SU-DHL-6 (cell line): ENCODE measurements at regions not wholly inside any gene's neighbourhood (a gene's known extent, or its start where the extent isn't known, plus 50 kb on each side); places are given as distances from the start of the nearest gene placed in this dataset.

Source experiments
- H2AFZ ChIP-seq: fragments of 200-600 bp; sonication (generic); 2 replicates; pipeline ENCODE4 v1.6.1; 2014; ENCODE audit warnings: low read depth, mild to moderate bottlenecking, moderate library complexity, mixed read lengths, antibody characterized with exemption, low read length; ENCODE audit not compliant: severe bottlenecking
- H3F3A ChIP-seq: fragments of 200-600 bp; shearing (Covaris generic); 2 replicates; pipeline ENCODE4 v1.6.0; 2016; ENCODE audit warnings: antibody characterized with exemption, mild to moderate bottlenecking; ENCODE audit not compliant: insufficient read depth
- H3K27ac ChIP-seq: fragments of 200-600 bp; sonication (generic); 2 replicates; pipeline ENCODE4 v1.5.1; 2016; ENCODE audit warnings: low read depth, mild to moderate bottlenecking, low read length, moderate library complexity, mixed read lengths
- H3K27me3 ChIP-seq: fragments of 200-600 bp; sonication (generic), shearing (Covaris generic); 2 replicates; pipeline ENCODE4 v1.6.0; 2014; ENCODE audit warnings: mild to moderate bottlenecking, low read length
- H3K36me3 ChIP-seq: fragments of 200-600 bp; sonication (generic); 2 replicates; pipeline ENCODE4 v1.6.1; 2014; ENCODE audit warnings: mild to moderate bottlenecking, low read length, mixed read lengths
- H3K4me2 ChIP-seq: fragments of 300-600, 200-600 bp; shearing (Covaris generic), sonication (generic); 2 replicates; pipeline ENCODE4 v1.6.0; 2014; ENCODE audit warnings: low read length, low read depth, mild to moderate bottlenecking; ENCODE audit not compliant: poor library complexity, severe bottlenecking
- H3K4me3 ChIP-seq: fragments of 200-600 bp; sonication (generic); 2 replicates; pipeline ENCODE4 v1.5.1; 2014; ENCODE audit warnings: antibody characterized with exemption, low read length, mild to moderate bottlenecking, mixed read lengths; ENCODE audit not compliant: insufficient read depth, poor library complexity, severe bottlenecking
- H3K79me2 ChIP-seq: fragments of 200-600 bp; sonication (generic); 2 replicates; pipeline ENCODE4 v1.6.1; 2014; ENCODE audit warnings: mild to moderate bottlenecking, low read length, moderate library complexity; ENCODE audit not compliant: insufficient read depth
- H3K9ac ChIP-seq: fragments of 200-600 bp; sonication (generic); 2 replicates; pipeline ENCODE4 v1.7.0; 2014; ENCODE audit warnings: mild to moderate bottlenecking, low read length
- H3K9me2 ChIP-seq: fragments of 200-600 bp; sonication (generic); replicated peaks from 2 replicates; pipeline ENCODE4 v1.6.1; 2014; ENCODE audit warnings: low read length; ENCODE audit not compliant: insufficient read depth
- H3K9me3 ChIP-seq: fragments of 200-600 bp; sonication (generic); 2 replicates; pipeline ENCODE4 v1.6.1; 2014; ENCODE audit warnings: low read length, mixed read lengths; ENCODE audit not compliant: insufficient read depth
- H4K20me1 ChIP-seq: fragments of 200-600 bp; sonication (generic); 2 replicates; pipeline ENCODE4 v1.6.1; 2014; ENCODE audit warnings: low read depth, mild to moderate bottlenecking, antibody characterized with exemption, low read length, moderate library complexity, mixed read lengths
- CTCF ChIP-seq: fragments of 200-600 bp; sonication (generic); IDR thresholded peaks from one replicate; pipeline ENCODE4 v1.5.1; 2017; ENCODE audit warnings: antibody characterized with exemption, mild to moderate bottlenecking, low read length, moderate library complexity; ENCODE audit not compliant: insufficient read depth, poor library complexity, severe bottlenecking
- EZH2phosphoT487 ChIP-seq: fragments of 200-600 bp; sonication (generic), shearing (Covaris generic); conservative IDR thresholded peaks from 2 replicates; pipeline ENCODE4 v1.6.1; 2018; ENCODE audit warnings: mild to moderate bottlenecking, antibody characterized with exemption, low read length, moderate library complexity, mixed read lengths

- no peak overlapping the region for H3K4me2 ChIP-seq
- no peaks in the 10 kb centered on the region for H3K27me3 ChIP-seq
- no peaks in the 10 kb centered on the region for H4K20me1 ChIP-seq
- no peak for TF ChIP-seq CTCF
- no peak for TF ChIP-seq EZH2phosphoT487
- H3K79me2 ChIP-seq, result no peaks in the 10 kb centered on the region
- no peaks in the 10 kb centered on the region for H3K36me3 ChIP-seq
- no peak overlapping the region for H3K27ac ChIP-seq
- no peak overlapping the region for H3K4me3 ChIP-seq
- no peaks in the 10 kb centered on the region for H3F3A ChIP-seq
- no peak overlapping the region for H3K9ac ChIP-seq
- H3K9me3 ChIP-seq, result no peaks in the 10 kb centered on the region
- no peak overlapping the region for H2AFZ ChIP-seq
- no peaks in the 10 kb centered on the region for H3K9me2 ChIP-seq
Measured at GRCh38 chr2:215691346-215691745, 255.5 kb upstream of the FN1 start.

GRCh38 chr2:215687149-215688031 lies 251.5 kb upstream of the FN1 start:
- H3F3A ChIP-seq, result no peaks in the 10 kb centered on the region
- H4K20me1 ChIP-seq, result no peaks in the 10 kb centered on the region
- H3K4me3 ChIP-seq, result no peak overlapping the region
- no peaks in the 10 kb centered on the region for H3K9me3 ChIP-seq
- H3K36me3 ChIP-seq, result no peaks in the 10 kb centered on the region
- H3K9me2 ChIP-seq, result no peaks in the 10 kb centered on the region
- H3K9ac ChIP-seq, result no peak overlapping the region
- H2AFZ ChIP-seq, result no peak overlapping the region
- no peaks in the 10 kb centered on the region for H3K27me3 ChIP-seq
- H3K79me2 ChIP-seq, result no peaks in the 10 kb centered on the region
- no peak overlapping the region for H3K4me2 ChIP-seq
- TF ChIP-seq CTCF, result no peak
- TF ChIP-seq EZH2phosphoT487, result no peak
- H3K27ac ChIP-seq, result no peak overlapping the region

- Histone ChIP-seq H3K4me2 (no peak overlapping the region), H3F3A (no peaks in the 10 kb centered on the region), H3K36me3 (no peaks in the 10 kb centered on the region)
Measured at GRCh38 chr2:215685238-215685990, 249.5 kb upstream of the FN1 start.

More at GRCh38 chr2:215685238-215685990, 249.5 kb upstream of the FN1 start:
- no peaks in the 10 kb centered on the region for H3K79me2 ChIP-seq
- no peak overlapping the region for H3K27ac ChIP-seq
- no peak overlapping the region for H2AFZ ChIP-seq
- TF ChIP-seq CTCF, result no peak
- no peak for TF ChIP-seq EZH2phosphoT487
- no peak overlapping the region for H3K4me3 ChIP-seq
- H3K9me2 ChIP-seq, result no peaks in the 10 kb centered on the region
- H3K9ac ChIP-seq, result no peak overlapping the region
- H4K20me1 ChIP-seq, result no peaks in the 10 kb centered on the region
- no peaks in the 10 kb centered on the region for H3K27me3 ChIP-seq
- no peaks in the 10 kb centered on the region for H3K9me3 ChIP-seq
